Body of pancreas (tissue), 4 donors: ENCODE measurements at regions not wholly inside any gene's neighbourhood (a gene's known extent, or its start where the extent isn't known, plus 50 kb on each side); places are given as distances from the start of the nearest gene placed in this dataset.

Source experiments
- ATAC-seq: fragments of 150-250 bp; one replicate; pipeline ENCODE4 v1.9.1; 2016
- DNase-seq, 4 donors: peaks; one replicate each; pipeline ENCODE4 v3.0.0-alpha.2; 2019
- H3K27ac ChIP-seq, 4 donors: fragments of 200-600 bp; sonication (generic); 1 replicate in 3 of 4; 2 replicates in 1 of 4; pipeline versions ENCODE4 v1.5.1 to v1.6.1; 2016 to 2019; ENCODE audit warnings: mild to moderate bottlenecking in 1 of 4, mixed read lengths in 1 of 4, moderate library complexity in 1 of 4
- H3K27me3 ChIP-seq, 2 donors: fragments of 200-600 bp; sonication (generic); one replicate each; pipeline ENCODE4 v1.6.0; 2016; ENCODE audit warnings: mild to moderate bottlenecking in 1 of 2
- H3K36me3 ChIP-seq, 2 donors: fragments of 200-600 bp; sonication (generic); replicated peaks in 1 of 2; 2 replicates each; pipeline ENCODE4 v1.5.1; 2016; ENCODE audit warnings: low read depth in 2 of 2; ENCODE audit not compliant: insufficient read depth in 1 of 2
- H3K4me1 ChIP-seq: fragments of 200-600 bp; sonication (generic); one replicate; pipeline ENCODE4 v1.6.0; 2016
- H3K4me3 ChIP-seq, 2 donors: fragments of 200-600 bp; sonication (generic); 1 replicate in 1 of 2; 2 replicates in 1 of 2; pipeline ENCODE4 v1.5.1; 2016 to 2019
- H3K9me3 ChIP-seq, 3 donors: fragments of 200-600 bp; sonication (generic); 1 replicate in 2 of 3; 2 replicates in 1 of 3; pipeline ENCODE4 v1.5.1; 2016
- POLR2A ChIP-seq, 3 donors: fragments of 450-650 bp; IDR thresholded peaks; one replicate each; pipeline ENCODE4 v1.6.1; 2016; ENCODE audit warnings: antibody characterized with exemption in 3 of 3, mild to moderate bottlenecking in 2 of 3
- WGBS, 2 donors: methylation state at CpG; one replicate each; pipeline ENCODE4 v1.1.5; 2017; 5-methylcytosine and 5-hydroxymethylcytosine counted together
- intact Hi-C: fragments of 100-400 bp; cut with DNase I; formaldehyde crosslinking; loops from one replicate; pipeline ENCODE4 v1.15.1; 2023
- TF ChIP-seq, protein P1 (sequence below), 7 experiments: fragments of 450-650 bp in 4 of 7; fragments of 200-600 bp in 3 of 7; sonication (generic) in 3 of 7; IDR thresholded peaks; one replicate each; pipeline ENCODE4 v1.5.1; 2016 to 2019; ENCODE audit warnings: antibody characterized with exemption in 7 of 7

DNA sequence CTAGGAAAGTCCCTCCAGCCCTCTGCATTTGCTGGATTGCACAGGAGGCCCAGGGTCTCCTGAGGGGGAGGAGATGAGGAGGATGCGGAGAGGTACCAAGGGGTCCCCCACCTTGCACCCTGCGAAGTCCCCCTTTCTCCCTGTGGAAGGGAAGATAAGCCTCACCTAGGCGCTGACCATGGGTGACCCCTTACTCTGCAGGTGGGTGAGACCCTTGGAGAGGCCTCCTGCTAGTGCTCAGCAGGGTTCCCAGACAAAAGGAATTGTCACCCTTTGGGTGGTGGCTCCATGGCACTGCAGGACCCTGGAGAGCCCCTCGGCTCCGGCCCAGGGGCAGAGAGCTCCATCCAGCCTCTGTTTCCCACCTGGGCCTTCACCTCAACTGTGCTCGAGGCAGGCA, 107.0 kb upstream of the RET start:
- DNase-seq (no peak), ATAC-seq (no peak)
- no peaks in the 10 kb centered on the region for H3K4me1 ChIP-seq
- intact Hi-C loops, result no loop called here
- H3K27me3 ChIP-seq, result no peaks in the 10 kb centered on the region
- no peaks in the 10 kb centered on the region for H3K9me3 ChIP-seq
- 64 to 69% methylated on average over 6 of the region's 6 CpGs for WGBS, 2 donors
- H3K4me3 ChIP-seq, result no peak overlapping the region
- H3K36me3 ChIP-seq, result no peaks in the 10 kb centered on the region
- TF ChIP-seq POLR2A (IDR thresholded peaks at IDR 0.05), result no peak
- TF ChIP-seq, protein P1, sequence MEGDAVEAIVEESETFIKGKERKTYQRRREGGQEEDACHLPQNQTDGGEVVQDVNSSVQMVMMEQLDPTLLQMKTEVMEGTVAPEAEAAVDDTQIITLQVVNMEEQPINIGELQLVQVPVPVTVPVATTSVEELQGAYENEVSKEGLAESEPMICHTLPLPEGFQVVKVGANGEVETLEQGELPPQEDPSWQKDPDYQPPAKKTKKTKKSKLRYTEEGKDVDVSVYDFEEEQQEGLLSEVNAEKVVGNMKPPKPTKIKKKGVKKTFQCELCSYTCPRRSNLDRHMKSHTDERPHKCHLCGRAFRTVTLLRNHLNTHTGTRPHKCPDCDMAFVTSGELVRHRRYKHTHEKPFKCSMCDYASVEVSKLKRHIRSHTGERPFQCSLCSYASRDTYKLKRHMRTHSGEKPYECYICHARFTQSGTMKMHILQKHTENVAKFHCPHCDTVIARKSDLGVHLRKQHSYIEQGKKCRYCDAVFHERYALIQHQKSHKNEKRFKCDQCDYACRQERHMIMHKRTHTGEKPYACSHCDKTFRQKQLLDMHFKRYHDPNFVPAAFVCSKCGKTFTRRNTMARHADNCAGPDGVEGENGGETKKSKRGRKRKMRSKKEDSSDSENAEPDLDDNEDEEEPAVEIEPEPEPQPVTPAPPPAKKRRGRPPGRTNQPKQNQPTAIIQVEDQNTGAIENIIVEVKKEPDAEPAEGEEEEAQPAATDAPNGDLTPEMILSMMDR (IDR thresholded peaks at IDR 0.05), result no peak
- H3K27ac ChIP-seq, result no peak overlapping the region

DNA sequence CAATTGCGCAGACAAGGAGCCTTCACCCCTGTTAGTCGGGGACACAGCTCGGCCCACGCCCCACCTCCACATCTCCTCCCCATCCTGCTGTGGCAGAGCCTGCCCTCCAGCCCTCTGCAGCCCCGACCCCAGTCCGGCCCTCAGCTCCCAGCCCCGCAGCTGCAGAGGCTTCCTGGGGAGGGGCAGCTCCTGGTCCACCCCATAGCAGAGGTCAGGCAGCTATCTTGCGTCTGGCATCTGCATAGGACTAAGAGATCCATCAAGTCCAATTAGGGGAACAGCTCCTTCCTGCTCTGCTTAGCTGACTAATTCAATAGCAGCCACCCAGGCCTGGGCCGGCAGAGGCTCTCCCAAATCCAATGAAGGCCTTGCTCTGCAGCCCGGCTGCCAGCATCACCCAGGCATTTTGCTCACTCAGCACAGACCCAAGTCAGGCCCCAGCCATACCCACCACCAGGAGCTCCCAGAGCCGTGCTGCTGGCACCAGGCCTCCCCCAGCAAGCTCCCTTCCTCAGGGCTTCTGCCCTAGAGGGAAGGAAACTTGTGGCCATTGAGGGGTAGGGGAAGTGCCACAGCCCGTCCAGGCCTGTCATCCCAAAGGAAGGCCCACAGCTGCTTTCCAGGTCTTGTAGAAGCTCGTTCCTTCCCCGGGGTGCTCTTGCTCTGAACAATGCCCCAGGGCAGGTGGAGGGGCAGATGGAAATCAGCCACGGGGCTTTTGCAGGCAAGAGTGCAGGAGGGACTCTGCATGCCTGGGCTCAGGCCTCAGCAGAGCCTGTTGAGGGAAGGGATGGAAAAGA, 106.2 kb upstream of the RET start:
- Histone ChIP-seq H3K27ac (no peak overlapping the region), H3K4me3 (no peak overlapping the region), H3K36me3 (no peaks in the 10 kb centered on the region), H3K4me1 (no peaks in the 10 kb centered on the region), H3K9me3 (no peaks in the 10 kb centered on the region), H3K27me3 (no peaks in the 10 kb centered on the region)
- 73 to 79% methylated on average over 7 to 15 of the region's 15 CpGs for WGBS, 2 donors
- TF ChIP-seq, protein P1 (IDR thresholded peaks at IDR 0.05), result no peak
- TF ChIP-seq POLR2A (IDR thresholded peaks at IDR 0.05), result no peak
- DNase-seq (peak in 1 of 4 donors; percentile 3), ATAC-seq (no peak)
- intact Hi-C loops, result no loop called here

DNA sequence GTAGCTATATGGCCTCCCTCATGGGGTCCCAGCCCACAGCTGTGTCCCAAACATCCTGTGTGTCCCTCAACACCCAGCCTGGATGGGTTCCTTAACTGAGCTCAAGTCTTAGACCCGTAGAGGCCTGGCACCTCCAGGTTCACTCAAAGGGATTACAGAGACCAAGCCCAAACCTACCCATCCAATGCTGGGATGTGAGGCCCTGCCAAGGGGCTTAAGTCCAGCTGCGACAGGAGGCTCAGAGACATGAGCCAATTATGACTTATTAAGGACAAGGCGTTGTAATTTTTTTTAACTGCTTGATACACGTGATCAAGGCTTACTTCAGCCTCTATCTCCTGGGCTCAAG, 105.6 kb upstream of the RET start:
- Histone ChIP-seq H3K27ac (no peak overlapping the region), H3K27me3 (no peaks in the 10 kb centered on the region), H3K4me1 (no peaks in the 10 kb centered on the region), H3K4me3 (no peak overlapping the region), H3K36me3 (no peaks in the 10 kb centered on the region), H3K9me3 (no peaks in the 10 kb centered on the region)
- intact Hi-C loops, result no loop called here
- WGBS, 2 donors, result 59 to 70% methylated on average over 4 of the region's 4 CpGs
- no peak for ATAC-seq
- peak in 1 of 4 donors; percentile 2 for DNase-seq
- TF ChIP-seq POLR2A (IDR thresholded peaks at IDR 0.05), result no peak
- TF ChIP-seq, protein P1 (IDR thresholded peaks at IDR 0.05), result no peak

DNA sequence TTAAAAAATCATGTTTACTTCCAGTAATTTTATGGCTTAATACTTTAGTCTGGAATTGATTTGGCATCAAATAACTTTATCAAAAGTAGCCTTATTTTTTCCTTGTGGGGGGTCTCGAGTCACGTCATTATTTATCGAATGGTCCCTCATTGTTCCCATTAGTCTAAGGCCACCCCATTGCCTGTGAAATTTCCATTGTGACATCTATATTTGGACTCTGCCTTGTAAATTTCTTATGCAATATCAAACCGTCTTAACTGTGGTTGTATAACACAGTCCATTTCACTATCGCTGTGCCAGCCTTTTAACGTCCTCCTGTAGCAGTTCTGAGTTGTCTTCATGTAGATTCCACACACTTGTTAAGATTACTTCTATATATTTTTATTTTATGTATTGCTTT, 103.9 kb upstream of the RET start:
- Histone ChIP-seq H3K4me1 (no peaks in the 10 kb centered on the region), H3K4me3 (no peak overlapping the region), H3K36me3 (no peaks in the 10 kb centered on the region), H3K27me3 (no peaks in the 10 kb centered on the region), H3K9me3 (no peaks in the 10 kb centered on the region), H3K27ac (no peak overlapping the region)
- DNase-seq (no peak), ATAC-seq (no peak)
- WGBS, 2 donors, result 47% methylated on average over 6 of the region's 6 CpGs
- intact Hi-C loops, result no loop called here
- TF ChIP-seq, protein P1 (IDR thresholded peaks at IDR 0.05), result no peak
- TF ChIP-seq POLR2A (IDR thresholded peaks at IDR 0.05), result no peak

DNA sequence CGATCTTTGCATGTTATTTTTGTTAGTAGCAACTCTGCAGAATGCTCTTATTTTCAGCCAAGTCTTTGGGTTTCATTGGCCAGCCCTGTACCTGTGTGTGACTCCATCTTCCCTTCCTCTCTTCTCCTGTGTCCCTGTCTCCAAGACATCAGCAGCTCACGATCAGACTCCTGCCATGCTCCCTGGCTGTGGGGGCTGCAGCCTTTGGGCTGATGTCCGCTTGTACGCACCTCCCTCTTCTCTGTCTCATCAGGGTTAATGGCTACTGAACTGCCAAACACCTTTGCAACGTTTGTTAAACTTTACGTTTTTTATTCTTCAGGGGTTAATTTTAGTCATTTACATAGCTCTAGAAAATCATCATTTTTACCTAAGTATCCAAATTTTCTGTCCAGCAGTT, 103.5 kb upstream of the RET start:
- 59 to 62% methylated on average over 6 of the region's 6 CpGs for WGBS, 2 donors
- Histone ChIP-seq H3K4me1 (no peaks in the 10 kb centered on the region), H3K27ac (no peak overlapping the region), H3K27me3 (no peaks in the 10 kb centered on the region), H3K9me3 (no peaks in the 10 kb centered on the region), H3K36me3 (no peaks in the 10 kb centered on the region), H3K4me3 (no peak overlapping the region)
- TF ChIP-seq, protein P1 (IDR thresholded peaks at IDR 0.05), result no peak
- TF ChIP-seq POLR2A (IDR thresholded peaks at IDR 0.05), result no peak
- peak in 1 of 4 donors; percentile 4 for DNase-seq
- no peak for ATAC-seq
- intact Hi-C loops, result no loop called here
